ENCODE measurements at regions not wholly inside any gene's neighbourhood (a gene's known extent, or its start where the extent isn't known, plus 50 kb on each side); places are given as distances from the start of the nearest gene placed in this dataset.

- TF ChIP-seq REST (IDR thresholded peaks at IDR 0.05; ENCODE audit: insufficient read depth in 1 of 2, low read depth in 2 of 2, low read length in 2 of 2) (no peak), SIN3A (IDR thresholded peaks at IDR 0.05; ENCODE audit: borderline replicate concordance, insufficient read depth, low read length) (no peak), POLR2AphosphoS5 (IDR thresholded peaks at IDR 0.05; ENCODE audit: low read depth, low read length) (no peak), FOXP2 (optimal IDR thresholded peaks at IDR 0.05; ENCODE audit: borderline replicate concordance, extremely low read depth, extremely low read length, insufficient read depth) (no peak), TAF1 (IDR thresholded peaks at IDR 0.05; ENCODE audit: borderline replicate concordance, insufficient read depth, low read length) (no peak)
Measured at GRCh38 chr17:73911726-73912372, 267.6 kb upstream of the SDK2 start.

Measured in PFSK-1 (cell line).